HEK293 (cell line): ENCODE measurements at regions not wholly inside any gene's neighbourhood (a gene's known extent, or its start where the extent isn't known, plus 50 kb on each side); places are given as distances from the start of the nearest gene placed in this dataset.

Experiments
- ZBTB21 ChIP-seq: fragments of 450-650 bp; formaldehyde crosslinking; IDR thresholded peaks from 2 replicates; pipeline ENCODE4 v1.5.1; 2017; ENCODE audit warnings: missing biosample characterization, missing genetic modification characterization
- ZIC2 ChIP-seq: fragments of 450-650 bp; formaldehyde crosslinking; IDR thresholded peaks from 2 replicates; pipeline ENCODE4 v1.5.1; 2016; ENCODE audit warnings: missing biosample characterization, missing genetic modification characterization
- TF ChIP-seq, protein P1 (sequence below): IDR thresholded peaks from 2 replicates; pipeline ENCODE4 v1.6.1; 2011; ENCODE audit warnings: mild to moderate bottlenecking, low read depth, low read length, borderline replicate concordance

DNA sequence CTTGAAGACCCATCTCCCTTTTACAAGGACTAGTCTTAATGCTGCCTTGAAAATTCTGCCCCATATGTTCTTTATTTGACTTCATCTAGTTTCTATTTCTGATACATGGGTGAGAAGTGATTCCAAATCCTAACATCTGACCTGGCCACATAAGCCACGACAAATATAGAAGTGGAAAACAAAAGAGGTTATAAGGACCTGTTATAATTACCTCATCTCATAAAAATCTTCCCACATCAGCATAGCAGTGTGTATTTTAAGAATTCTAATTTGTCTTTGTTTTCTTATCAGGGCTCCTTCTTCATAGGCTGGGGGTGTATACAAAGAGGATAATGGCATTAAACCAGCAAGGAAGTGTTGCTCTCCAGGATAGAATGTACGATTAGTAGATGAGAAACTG is 1007.4 kb downstream of the TTLL7 start:
- TF ChIP-seq ZIC2 (no peak), ZBTB21 (tag by site-specific recombination) (no peak)
- TF ChIP-seq, protein P1, sequence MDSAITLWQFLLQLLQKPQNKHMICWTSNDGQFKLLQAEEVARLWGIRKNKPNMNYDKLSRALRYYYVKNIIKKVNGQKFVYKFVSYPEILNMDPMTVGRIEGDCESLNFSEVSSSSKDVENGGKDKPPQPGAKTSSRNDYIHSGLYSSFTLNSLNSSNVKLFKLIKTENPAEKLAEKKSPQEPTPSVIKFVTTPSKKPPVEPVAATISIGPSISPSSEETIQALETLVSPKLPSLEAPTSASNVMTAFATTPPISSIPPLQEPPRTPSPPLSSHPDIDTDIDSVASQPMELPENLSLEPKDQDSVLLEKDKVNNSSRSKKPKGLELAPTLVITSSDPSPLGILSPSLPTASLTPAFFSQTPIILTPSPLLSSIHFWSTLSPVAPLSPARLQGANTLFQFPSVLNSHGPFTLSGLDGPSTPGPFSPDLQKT = no peak
